Dermis microvascular lymphatic vessel endothelial cell (primary cell): ENCODE measurements at regions not wholly inside any gene's neighbourhood (a gene's known extent, or its start where the extent isn't known, plus 50 kb on each side); places are given as distances from the start of the nearest gene placed in this dataset.

ENCODE experiments used
- DNase-seq, 2 donors: peaks; one replicate each; pipeline versions ENCODE4 v3.0.0 to v3.0.0-alpha.2; 2010; ENCODE audit warnings: low read depth in 2 of 2

DNA sequence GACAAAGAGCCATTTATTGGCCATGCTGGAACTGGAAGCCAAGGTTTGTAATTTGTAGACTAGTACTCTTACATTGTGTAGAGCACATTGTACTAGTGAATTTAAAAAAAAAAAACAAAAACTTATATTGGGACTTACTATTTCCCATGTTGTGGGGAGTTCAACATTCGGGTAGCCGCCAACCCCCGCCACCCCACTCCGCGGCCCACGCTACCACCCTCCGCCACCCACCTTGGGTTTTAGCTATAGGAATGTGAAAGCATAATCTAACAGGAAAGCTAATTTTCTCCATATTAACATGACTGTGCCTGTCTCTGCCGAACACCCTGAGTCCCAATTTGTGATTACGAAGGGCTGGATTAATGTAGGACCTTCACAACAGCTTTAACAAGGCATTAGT lies 275.8 kb downstream of the FIGN start:
- DNase-seq = no peak

DNA sequence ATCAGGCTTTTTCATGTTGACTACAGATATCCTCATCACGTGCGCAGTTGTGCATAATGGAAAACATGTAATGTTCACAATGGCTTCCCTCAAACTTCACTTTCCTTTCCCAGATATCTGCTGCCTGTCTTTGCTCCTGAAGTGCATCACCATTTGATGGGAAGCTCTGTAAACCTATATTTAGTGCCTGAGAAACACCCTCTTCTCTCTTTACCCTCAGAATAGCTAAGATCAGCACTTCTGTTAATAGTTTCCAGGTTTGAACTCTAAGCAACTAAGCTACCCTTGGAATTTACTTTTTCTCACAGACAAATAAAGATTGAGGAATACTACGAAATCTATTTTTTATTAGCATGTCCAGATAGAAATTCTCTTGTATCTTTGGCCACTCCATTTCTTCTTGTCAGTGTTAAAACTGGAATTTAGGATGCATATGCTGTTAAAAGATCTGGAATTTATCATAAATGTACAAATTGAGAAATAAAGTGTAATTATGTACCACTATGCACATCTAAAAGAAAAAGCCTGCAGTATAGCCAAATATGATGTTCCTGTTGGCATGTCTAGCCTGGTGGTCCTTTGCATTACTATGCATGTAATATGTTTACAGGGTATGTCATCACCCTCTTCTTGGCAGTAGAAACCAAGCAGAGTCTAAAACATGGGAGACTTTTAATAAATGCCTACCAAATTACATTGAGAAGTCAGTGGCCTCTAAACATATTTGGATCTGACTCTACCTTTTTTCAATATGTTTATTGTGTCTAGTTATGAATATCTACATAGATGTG lies 278.7 kb downstream of the FIGN start:
- no peak for DNase-seq

GRCh38 chr2:163455815-163456214 lies 280.0 kb downstream of the FIGN start:
- no peak for DNase-seq

GRCh38 chr2:163453920-163454319 lies 281.9 kb downstream of the FIGN start:
- no peak for DNase-seq

DNA sequence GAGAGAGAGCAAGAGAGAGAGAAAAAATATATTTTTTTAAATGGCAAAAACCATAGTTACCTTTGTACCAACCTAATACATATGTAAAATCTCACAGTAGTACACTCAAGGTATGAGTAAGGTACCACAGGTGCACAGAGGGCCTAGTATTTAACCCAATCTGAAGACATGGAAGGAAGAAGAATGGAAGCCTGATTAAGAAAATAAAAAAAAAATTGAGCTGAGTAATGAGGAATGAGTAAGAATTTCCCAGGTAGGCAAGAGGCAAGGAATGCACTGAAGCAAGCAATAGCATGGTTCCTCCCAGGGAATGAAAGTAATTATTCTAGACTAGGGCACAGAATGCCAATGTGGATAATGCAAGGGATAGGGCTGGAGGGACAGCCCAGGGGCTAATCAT lies 294.2 kb downstream of the FIGN start:
- no peak for DNase-seq

GRCh38 chr2:163436963-163437362 lies 298.8 kb downstream of the FIGN start:
- no peak for DNase-seq

DNA sequence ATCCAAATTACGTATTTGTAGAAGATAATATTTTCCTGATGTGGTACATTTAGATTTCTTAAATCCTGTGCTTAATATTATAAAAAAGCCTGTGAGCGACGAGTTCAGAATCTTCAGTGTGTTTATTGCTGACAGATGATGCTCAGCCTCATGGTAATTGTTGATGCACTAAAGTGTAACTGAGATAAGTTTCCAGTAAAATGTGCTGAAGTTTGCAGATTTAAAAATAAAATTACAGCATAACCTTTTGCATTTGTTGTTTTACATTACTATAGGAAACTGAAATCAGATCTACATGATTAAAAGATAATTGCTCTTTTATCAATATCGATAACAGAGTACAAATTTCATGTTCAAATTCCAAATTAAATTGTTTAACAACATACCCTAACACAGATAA lies 307.6 kb downstream of the FIGN start:
- no peak for DNase-seq

GRCh38 chr2:163420604-163421003 lies 315.2 kb downstream of the FIGN start:
- no peak for DNase-seq

- DNase-seq = peak; percentile 22 to 59
Observed at GRCh38 chr2:163419000-163419830, 316.6 kb downstream of the FIGN start.

GRCh38 chr2:163417596-163418337 lies 318.0 kb downstream of the FIGN start:
- DNase-seq = no peak

DNA sequence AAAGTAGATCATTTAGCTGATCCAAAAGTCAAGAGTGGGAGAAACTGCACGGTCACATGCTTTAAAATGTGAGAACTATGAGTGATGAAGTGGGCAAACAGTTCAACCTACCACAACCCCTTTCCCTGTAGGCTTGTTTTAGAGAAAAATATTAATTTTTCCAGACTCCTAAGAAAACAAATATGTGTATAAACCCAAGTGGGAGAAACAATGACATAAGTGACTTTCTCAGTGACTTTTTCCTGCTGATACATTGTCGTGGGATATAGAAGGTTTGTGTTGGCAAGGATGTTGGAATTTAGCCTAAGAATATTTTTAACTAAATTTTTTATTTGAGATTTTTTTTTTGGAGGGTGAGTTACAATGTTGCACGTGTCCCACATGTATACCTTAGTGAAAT lies 321.7 kb downstream of the FIGN start:
- DNase-seq = peak in 1 of 2 donors; percentile 52

DNA sequence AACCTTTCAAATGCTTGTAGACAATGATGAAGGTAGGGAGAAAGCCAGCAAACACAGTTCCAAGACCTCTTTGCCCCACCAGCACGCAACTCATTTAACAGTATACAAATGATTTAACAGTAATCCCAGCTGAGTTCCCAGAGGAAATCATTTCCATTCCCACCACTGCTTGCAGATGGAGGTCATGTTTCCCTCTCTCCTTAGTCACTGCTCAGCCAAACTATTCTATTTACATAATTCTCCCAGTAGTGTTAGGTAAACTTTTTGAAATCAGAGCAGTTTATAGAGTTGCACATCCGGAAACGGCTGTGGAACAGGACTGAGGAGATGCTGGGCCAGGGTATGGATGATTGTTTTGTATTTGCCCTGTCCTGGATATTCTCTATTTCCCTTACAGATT lies 328.5 kb downstream of the FIGN start:
- DNase-seq = peak in 1 of 2 donors; percentile 30

DNA sequence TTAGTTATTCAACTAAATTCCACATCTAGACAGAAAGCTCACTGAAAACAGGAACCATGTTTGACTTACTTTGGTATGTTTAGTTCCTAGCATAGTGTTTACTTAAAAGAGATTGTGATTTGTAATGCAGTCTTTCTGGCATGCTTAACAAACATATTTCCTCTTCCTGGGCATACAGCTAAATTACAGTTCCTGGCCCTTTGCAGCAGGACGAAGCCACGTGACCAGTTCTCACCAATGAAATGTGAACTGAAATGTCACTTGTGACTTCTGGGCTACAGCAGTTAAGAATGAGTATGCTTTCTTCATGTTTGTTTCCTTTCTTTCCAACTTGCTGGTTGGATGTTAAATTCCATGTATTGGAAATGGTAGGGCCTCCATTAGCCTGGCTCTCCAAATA lies 330.5 kb downstream of the FIGN start:
- DNase-seq = no peak

DNA sequence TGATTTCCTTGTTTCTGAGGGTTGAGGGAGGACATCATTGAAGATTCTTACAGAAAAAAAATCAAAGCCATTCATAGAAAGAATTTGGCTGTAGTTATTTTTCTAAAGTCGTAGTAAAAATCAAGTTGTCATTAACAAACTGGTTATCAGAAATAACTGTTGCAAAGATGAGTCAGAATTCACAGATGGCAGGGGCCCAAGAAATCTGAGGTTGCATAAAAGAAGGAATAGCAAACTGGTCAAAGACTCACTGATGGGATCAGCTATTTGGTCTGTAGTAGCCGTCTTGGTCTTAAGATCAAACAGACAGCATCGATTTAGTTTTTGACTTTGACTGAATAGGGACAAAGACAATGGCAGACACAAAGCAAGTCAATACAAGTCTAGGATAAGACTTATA lies 334.3 kb downstream of the FIGN start:
- peak in 1 of 2 donors; percentile 23 for DNase-seq

DNA sequence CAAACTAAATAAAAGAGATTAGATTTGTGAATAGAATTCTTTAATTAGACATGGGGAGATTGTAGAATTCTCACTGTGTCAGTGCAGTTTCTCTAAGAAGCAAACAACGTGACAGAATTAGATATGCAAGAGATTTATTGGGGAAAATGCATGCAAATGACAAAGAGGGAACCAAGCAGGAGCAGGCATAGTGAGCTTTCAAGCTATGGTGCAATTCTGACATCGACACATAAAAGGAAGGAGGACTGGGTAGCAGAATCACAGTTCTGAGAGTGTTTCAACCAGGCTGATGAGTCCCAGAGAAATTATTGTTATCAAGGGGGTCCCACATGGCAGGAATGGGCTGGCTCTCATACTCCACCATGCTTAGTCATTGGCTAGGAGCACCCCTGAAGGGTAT lies 338.4 kb downstream of the FIGN start:
- no peak for DNase-seq

DNA sequence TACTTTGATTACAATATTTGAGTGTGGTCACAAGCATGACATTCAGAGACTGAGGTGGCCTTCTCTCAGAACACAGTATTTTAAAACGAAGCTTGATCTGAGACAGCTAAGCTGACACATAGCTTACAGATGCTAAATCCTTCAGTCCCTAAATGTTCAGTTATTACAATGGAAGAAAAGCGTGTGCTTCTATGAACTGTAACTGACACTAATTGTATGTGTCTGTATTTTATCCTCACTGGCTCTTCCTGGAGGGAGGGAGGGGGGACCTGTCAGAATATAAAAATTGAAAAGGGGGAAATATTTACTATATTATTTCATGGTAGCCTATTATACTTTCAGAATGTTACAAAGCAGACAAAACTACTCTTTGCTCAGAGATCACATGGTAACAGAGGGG lies 340.2 kb downstream of the FIGN start:
- no peak for DNase-seq

DNA sequence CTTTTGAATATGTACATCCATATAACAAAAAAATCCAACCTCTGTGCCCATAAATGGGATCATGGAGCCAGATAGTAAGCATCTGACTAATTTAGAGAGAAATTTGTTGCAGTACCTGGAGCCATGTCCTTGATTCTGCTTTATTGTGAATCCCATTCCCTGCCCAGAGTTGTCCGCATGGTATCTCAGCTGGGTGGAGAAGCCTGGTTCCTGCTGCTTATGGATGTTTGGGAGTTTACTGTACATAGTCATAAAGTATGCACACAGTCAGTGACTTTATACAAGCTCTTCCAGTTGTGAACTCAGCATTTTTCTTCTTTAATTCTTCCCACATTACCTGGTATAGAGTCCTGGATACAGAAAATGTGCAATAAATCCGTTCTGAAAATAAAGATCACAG lies 346.0 kb downstream of the FIGN start:
- no peak for DNase-seq

DNA sequence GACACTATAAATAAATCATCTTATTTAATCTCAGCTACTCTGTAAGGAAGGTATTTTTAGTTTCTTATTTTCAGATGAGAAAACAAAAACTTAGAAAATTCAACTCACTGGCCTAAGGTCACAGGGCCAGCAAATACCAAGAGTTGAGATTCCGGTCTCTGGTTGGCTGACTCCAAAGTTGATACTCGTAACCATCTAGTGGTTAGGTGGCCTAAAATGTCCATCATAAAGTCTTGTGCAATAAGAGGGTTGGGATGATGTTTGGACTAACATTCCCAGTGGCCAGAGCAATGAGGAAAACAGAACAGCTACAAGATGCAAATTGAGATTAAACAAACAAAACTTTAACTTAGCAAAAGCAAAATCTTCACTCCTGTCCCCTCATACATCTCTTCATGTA lies 360.3 kb downstream of the FIGN start:
- DNase-seq = no peak

- no peak for DNase-seq
Observed at GRCh38 chr2:163375070-163375469, 360.7 kb downstream of the FIGN start.

DNA sequence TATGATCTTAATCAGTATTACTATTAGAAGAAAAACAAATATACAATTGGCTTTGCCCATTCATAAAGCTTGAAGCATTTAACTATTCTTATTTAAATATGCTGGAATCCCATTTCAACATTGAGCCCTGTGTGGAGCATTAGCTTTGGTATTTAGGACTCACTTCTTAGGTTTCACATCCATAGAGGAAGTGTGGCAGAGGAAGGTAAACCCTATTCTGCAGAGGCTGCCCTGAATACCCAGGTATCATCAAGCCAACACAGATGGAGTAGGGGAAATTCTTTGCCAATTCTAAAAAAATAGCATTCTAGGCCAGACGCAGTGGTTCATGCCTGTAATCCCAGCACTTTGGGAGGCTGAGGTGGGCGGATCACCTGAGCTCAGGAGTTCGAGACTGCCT lies 361.5 kb downstream of the FIGN start:
- DNase-seq = no peak

- DNase-seq = no peak
Observed at GRCh38 chr2:163373496-163373895, 362.3 kb downstream of the FIGN start.

- DNase-seq = no peak
Observed at GRCh38 chr2:163370169-163370886, 365.5 kb downstream of the FIGN start.
